ENCODE measurements at regions not wholly inside any gene's neighbourhood (a gene's known extent, or its start where the extent isn't known, plus 50 kb on each side); places are given as distances from the start of the nearest gene placed in this dataset.

- Histone ChIP-seq H3K27ac (ENCODE audit: extremely low read depth, low read depth, low read length) (no peak overlapping the region), H3K79me2 (ENCODE audit: control insufficient read depth, insufficient read depth, low read length) (no peaks in the 10 kb centered on the region), H3K4me1 (replicated peaks in 1 of 2; ENCODE audit: control insufficient read depth in 2 of 2, insufficient read depth in 2 of 2, low read length in 2 of 2) (no peaks in the 10 kb centered on the region), H3K9me1 (ENCODE audit: control insufficient read depth, insufficient read depth, low read length) (no peaks in the 10 kb centered on the region), H3K9me3 (replicated peaks; ENCODE audit: control insufficient read depth, insufficient read depth, low read depth, low read length) (no peaks in the 10 kb centered on the region), H3K4me3 (no peak overlapping the region), H2AFZ (ENCODE audit: low read depth, low read length) (no peak overlapping the region), H3K9ac (ENCODE audit: insufficient read depth in 1 of 2, low read depth in 2 of 2, low read length in 2 of 2) (no peak overlapping the region), H3K4me2 (ENCODE audit: insufficient read depth, low read length) (no peak overlapping the region), H4K20me1 (replicated peaks; ENCODE audit: control insufficient read depth, insufficient read depth, low read length) (no peaks in the 10 kb centered on the region), H3K27me3 (ENCODE audit: control insufficient read depth in 2 of 2, insufficient read depth in 2 of 2, low read length in 2 of 2) (no peaks in the 10 kb centered on the region), H3K36me3 (ENCODE audit: control insufficient read depth, insufficient read depth, low read length) (no peaks in the 10 kb centered on the region)
- BruUV-seq (replicated peaks), result no TSS peak
- ChIA-PET POLR2A (no interaction called here), CTCF (ENCODE audit: low intra/inter-chr PET ratio) (no interaction called here)
- intact Hi-C loops (cut with micrococcal nuclease) (no loop called here), in situ Hi-C loops (cut with MboI) (no loop called here)
- ATAC-seq (no peak), DNase-seq (ENCODE audit: extremely low read depth in 1 of 4, low spot score in 3 of 4) (no peak), FAIRE-seq (no peak)
- WGBS (ENCODE audit: insufficient coverage, low coverage, missing lambda C conversion rate), result 0% methylated on average over 2 of the region's 4 CpGs
- TF ChIP-seq PURB (CRISPR knock-in tag; IDR thresholded peaks at IDR 0.05; ENCODE audit: low read depth) (no peak), ZFX (CRISPR knock-in tag; IDR thresholded peaks at IDR 0.05) (no peak), CHD2 (IDR thresholded peaks at IDR 0.05; ENCODE audit: low read depth, low read length) (no peak), FOXA1 (IDR thresholded peaks at IDR 0.05; ENCODE audit: borderline replicate concordance) (no peak), KDM1A (IDR thresholded peaks at IDR 0.05) (no peak), MYC (IDR thresholded peaks at IDR 0.05; ENCODE audit: low read depth, low read length) (no peak), MYC (CRISPR knock-in tag; IDR thresholded peaks at IDR 0.05; ENCODE audit: borderline replicate concordance, low read depth) (no peak), OTX1 (CRISPR knock-in tag; IDR thresholded peaks at IDR 0.05) (no peak), TRIM28 (IDR thresholded peaks at IDR 0.05) (no peak), HCFC1 (IDR thresholded peaks at IDR 0.05; ENCODE audit: low read depth, low read length) (no peak), U2AF2 (optimal IDR thresholded peaks at IDR 0.05; ENCODE audit: low read depth, low read length) (no peak), CEBPG (CRISPR knock-in tag; IDR thresholded peaks at IDR 0.05) (no peak), CEBPG (tag; conservative IDR thresholded peaks at IDR 0.05 in 1 of 2, IDR thresholded peaks at IDR 0.05 in 1 of 2) (no peak), ZNF184 (CRISPR knock-in tag; IDR thresholded peaks at IDR 0.05) (no peak), DMBX1 (CRISPR knock-in tag; IDR thresholded peaks at IDR 0.05; ENCODE audit: borderline replicate concordance) (no peak), GABPA (tag; conservative IDR thresholded peaks at IDR 0.05; ENCODE audit: low read depth) (no peak), FOXP4 (CRISPR knock-in tag; IDR thresholded peaks at IDR 0.05; ENCODE audit: borderline replicate concordance) (no peak), ETV5 (CRISPR knock-in tag; IDR thresholded peaks at IDR 0.05; ENCODE audit: low read depth) (no peak), ZNF224 (CRISPR knock-in tag; IDR thresholded peaks at IDR 0.05) (no peak), SAFB2 (IDR thresholded peaks at IDR 0.05; ENCODE audit: borderline replicate concordance, low read depth, low read length, severe bottlenecking) (no peak), NR4A1 (CRISPR knock-in tag; IDR thresholded peaks at IDR 0.05) (no peak), NR4A1 (tag; IDR thresholded peaks at IDR 0.05) (no peak)
- TF ChIP-seq, protein P1, sequence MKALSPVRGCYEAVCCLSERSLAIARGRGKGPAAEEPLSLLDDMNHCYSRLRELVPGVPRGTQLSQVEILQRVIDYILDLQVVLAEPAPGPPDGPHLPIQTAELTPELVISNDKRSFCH (CRISPR knock-in tag; IDR thresholded peaks at IDR 0.05), result no peak
- TF ChIP-seq, protein P1 (tag; IDR thresholded peaks at IDR 0.05), result no peak
Observed at GRCh38 chr3:75938921-75939320, 153.6 kb upstream of the ZNF717 start.

All from K562 (cell line).